ENCODE measurements at regions not wholly inside any gene's neighbourhood (a gene's known extent, or its start where the extent isn't known, plus 50 kb on each side); places are given as distances from the start of the nearest gene placed in this dataset.

DNA sequence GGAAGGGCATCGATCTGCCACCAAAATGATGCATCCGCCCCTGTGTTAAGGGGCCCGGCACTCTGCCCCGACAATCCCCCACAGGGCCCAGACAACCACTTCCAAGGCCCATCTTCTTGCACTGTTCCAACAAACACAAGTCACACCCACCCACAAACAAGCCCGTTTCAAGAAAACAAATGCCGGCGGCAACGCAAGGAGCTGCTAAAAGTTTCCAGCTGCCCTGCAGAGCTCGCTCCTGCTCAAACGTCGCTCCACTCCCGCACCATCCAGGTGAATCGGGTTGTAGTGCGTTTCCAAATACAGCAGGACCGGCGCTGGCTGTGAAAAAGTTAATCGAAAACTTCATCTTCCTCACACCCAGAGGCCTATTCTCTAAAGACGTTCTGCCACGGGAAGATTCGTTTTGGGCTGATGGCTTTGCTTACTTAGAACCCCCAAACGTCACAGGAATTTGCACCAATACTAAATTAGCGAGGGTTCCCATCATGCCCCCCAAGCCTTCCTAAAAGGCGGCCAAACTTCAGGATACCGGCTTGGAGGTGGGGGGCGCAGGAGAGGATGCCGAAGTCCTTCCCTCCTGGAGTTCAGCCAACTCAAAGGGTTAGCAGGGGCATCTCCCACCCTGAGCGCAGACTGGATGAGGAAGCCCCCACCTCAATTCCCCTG is 107.4 kb upstream of the DOCK9 start:
- H3K27me3 ChIP-seq = no peaks in the 10 kb centered on the region
- WGBS, 2 donors = 17 to 47% methylated on average over 12 to 26 of the region's 27 CpGs
- DNase-seq (peak in 3 of 4 donors; percentile 5 to 16 (median 9)), ATAC-seq (no peak)
- H3K4me3 ChIP-seq = peak overlapping the region in 1 of 2 donors; percentile 68
- TF ChIP-seq, protein P1, sequence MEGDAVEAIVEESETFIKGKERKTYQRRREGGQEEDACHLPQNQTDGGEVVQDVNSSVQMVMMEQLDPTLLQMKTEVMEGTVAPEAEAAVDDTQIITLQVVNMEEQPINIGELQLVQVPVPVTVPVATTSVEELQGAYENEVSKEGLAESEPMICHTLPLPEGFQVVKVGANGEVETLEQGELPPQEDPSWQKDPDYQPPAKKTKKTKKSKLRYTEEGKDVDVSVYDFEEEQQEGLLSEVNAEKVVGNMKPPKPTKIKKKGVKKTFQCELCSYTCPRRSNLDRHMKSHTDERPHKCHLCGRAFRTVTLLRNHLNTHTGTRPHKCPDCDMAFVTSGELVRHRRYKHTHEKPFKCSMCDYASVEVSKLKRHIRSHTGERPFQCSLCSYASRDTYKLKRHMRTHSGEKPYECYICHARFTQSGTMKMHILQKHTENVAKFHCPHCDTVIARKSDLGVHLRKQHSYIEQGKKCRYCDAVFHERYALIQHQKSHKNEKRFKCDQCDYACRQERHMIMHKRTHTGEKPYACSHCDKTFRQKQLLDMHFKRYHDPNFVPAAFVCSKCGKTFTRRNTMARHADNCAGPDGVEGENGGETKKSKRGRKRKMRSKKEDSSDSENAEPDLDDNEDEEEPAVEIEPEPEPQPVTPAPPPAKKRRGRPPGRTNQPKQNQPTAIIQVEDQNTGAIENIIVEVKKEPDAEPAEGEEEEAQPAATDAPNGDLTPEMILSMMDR (IDR thresholded peaks at IDR 0.05) = no peak
- no peak for TF ChIP-seq POLR2A (IDR thresholded peaks at IDR 0.05)
- peak overlapping the region in 3 of 4 donors; percentile 5 to 97 (median 89) for H3K27ac ChIP-seq
- no peaks in the 10 kb centered on the region for H3K9me3 ChIP-seq
- no peaks in the 10 kb centered on the region for H3K36me3 ChIP-seq (replicated peaks in 1 of 2; ENCODE audit: insufficient read depth in 1 of 2, low read depth in 2 of 2)
- intact Hi-C loops (cut with DNase I) = no loop called here
- H3K4me1 ChIP-seq = peaks cover 28% of the 10 kb centered on the region

DNA sequence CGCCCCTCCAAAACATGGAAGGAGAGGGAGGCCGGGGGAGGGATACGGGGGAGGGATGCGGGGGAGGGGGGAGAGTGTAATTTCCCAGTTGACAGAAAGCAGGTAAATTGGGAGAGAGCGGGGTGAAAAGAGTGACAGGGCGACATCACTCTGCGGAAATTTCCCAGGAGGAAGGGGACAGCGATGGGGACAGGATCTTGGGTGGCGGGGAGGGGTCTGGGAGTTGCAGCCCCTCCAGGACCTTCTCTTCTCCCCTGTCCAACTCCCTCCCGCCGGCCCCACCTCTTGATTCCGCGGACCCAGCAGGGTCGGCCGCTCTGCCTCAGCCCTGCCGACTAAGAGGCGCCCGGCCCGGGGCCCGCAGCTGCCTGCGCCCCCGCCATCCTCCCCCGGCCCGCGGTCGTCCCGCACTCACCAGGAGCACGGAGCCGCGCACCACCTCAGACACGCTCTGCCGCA is 108.0 kb upstream of the DOCK9 start:
- Histone ChIP-seq H3K36me3 (replicated peaks in 1 of 2; ENCODE audit: insufficient read depth in 1 of 2, low read depth in 2 of 2) (no peaks in the 10 kb centered on the region), H3K27me3 (no peaks in the 10 kb centered on the region), H3K4me1 (peaks cover 28% of the 10 kb centered on the region), H3K4me3 (peak overlapping the region; percentile 38 to 68), H3K27ac (peak overlapping the region; percentile 89 to 97 (median 93)), H3K9me3 (no peaks in the 10 kb centered on the region)
- intact Hi-C loops (cut with DNase I) = no loop called here
- no peak for ATAC-seq
- WGBS, 2 donors = 1 to 8% methylated on average over 15 to 31 of the region's 32 CpGs
- no peak for DNase-seq
- peak in 1 of 3 donors; percentile 17 for TF ChIP-seq POLR2A (IDR thresholded peaks at IDR 0.05)
- TF ChIP-seq, protein P1 (IDR thresholded peaks at IDR 0.05) = no peak

DNA sequence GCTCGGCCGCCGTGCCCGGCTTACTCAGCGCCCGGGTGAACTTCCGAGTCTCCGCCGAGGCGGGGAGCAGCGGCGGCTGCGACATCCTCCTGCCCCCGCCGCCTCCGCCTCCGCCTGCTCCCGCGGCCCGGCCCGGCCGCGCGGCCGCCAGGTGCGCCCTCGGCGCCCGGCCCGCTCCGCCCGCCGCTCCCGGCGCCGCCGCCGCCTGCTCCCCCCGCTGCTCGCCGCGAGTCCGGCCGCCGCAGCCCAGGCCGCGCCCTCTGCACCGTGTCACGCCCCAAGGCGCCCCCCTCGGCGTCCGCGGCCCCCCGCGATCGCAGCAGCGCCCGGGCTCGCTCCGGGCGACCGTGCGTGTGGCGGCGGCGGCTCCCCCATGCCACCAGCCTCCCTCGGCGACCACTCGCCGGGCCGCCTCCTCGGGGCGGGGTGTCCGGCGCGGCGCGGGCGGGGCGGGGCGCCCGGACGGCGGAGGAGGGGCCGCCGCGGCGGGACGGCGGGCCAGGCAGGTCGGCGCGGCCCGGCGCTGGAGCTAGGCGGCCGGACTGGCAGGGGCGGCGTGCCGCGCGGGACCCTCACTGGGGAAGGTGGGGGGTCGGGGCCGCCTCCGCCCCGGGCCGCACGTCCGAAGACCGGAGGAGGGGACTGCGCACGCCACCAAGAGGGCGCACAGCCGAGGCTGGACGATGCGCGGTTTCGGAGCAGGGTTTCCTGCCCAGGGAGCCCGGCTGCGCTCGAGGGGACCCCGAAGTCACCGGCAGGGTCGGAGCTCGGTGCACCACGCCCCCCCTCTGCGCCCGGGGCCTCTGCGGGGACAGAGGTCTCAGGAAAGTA is 108.6 kb upstream of the DOCK9 start:
- peaks cover 28% of the 10 kb centered on the region for H3K4me1 ChIP-seq
- WGBS, 2 donors = 0% methylated on average over 15 to 93 of the region's 130 CpGs
- H3K27ac ChIP-seq = peak overlapping the region; percentile 89 to 97 (median 93)
- peak in 2 of 3 donors; percentile 7 to 61 for TF ChIP-seq POLR2A (IDR thresholded peaks at IDR 0.05)
- TF ChIP-seq, protein P1 (IDR thresholded peaks at IDR 0.05) = peak in 2 of 7 experiments; percentile 16 to 29
- H3K4me3 ChIP-seq = peak overlapping the region; percentile 55 to 68
- DNase-seq (peak; percentile 62 to 67 (median 64)), ATAC-seq (peak; percentile 72)
- no peaks in the 10 kb centered on the region for H3K9me3 ChIP-seq
- H3K27me3 ChIP-seq = no peaks in the 10 kb centered on the region
- no peaks in the 10 kb centered on the region for H3K36me3 ChIP-seq (replicated peaks in 1 of 2; ENCODE audit: insufficient read depth in 1 of 2, low read depth in 2 of 2)
- intact Hi-C loops (cut with DNase I) = no loop called here

DNA sequence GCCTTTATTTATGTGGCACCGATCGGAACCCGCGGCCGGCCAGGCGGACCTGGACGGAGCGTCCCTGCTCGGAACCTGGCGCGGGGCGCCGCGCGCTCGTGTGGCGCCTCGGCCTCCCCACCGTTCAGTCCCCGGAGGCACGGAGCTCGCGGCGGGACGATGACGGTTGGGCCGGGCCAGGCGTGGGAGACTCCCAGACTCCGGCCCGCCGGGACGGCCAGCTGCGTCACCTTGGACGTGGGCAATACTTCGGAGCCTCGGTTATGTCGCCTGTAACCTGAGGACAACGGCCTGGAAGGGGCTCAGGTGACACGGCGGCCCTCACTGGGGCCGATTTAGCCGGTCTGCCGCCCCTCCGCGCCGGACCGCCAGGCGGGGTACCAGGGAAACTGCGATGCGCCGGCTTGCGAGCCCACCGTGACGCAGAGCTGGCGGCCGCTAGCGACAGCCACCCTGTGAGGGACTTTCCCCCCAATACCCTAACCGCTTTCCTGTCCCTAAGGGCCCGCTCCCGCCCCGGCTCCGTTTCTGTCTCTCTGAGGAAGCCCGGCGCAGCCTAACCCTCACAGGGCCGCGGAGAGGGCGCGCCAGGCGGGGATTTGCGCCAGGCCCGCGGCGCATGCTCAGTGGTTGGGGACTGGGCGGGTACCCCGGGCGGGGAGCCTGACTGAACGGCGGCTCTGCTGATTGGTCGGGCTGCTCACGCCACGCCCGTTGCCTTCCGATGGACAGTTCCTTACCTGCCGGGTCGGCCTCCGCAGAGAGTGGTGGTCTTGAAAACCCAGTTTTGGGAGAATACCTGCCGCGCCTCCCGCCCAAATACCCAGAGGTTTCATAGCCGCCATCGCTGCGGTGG is 109.5 kb upstream of the DOCK9 start:
- H3K27ac ChIP-seq = peak overlapping the region; percentile 89 to 97 (median 93)

More for the DNA sequence above, 109.5 kb upstream of the DOCK9 start:
- 0 to 1% methylated on average over 1 to 92 of the region's 92 CpGs for WGBS, 2 donors
- H3K36me3 ChIP-seq (replicated peaks in 1 of 2; ENCODE audit: insufficient read depth in 1 of 2, low read depth in 2 of 2) = no peaks in the 10 kb centered on the region
- DNase-seq = peak; percentile 90 to 93 (median 93)
- peak overlapping the region; percentile 55 to 68 for H3K4me3 ChIP-seq
- ATAC-seq = peak; percentile 89
- intact Hi-C loops (cut with DNase I) = no loop called here
- peaks cover 28% of the 10 kb centered on the region for H3K4me1 ChIP-seq
- H3K27me3 ChIP-seq = no peaks in the 10 kb centered on the region
- TF ChIP-seq POLR2A (IDR thresholded peaks at IDR 0.05) = peak; percentile 81 to 89 (median 84)
- TF ChIP-seq, protein P1 (IDR thresholded peaks at IDR 0.05) = peak in 4 of 7 experiments; percentile 22 to 44 (median 32)
- H3K9me3 ChIP-seq = no peaks in the 10 kb centered on the region

Data from body of pancreas (tissue), 4 donors.